HG02852 (cell line): ENCODE measurements at regions not wholly inside any gene's neighbourhood (a gene's known extent, or its start where the extent isn't known, plus 50 kb on each side); places are given as distances from the start of the nearest gene placed in this dataset.

Experiments used
- ATAC-seq: cut with Tn5 transposase; IDR thresholded peaks from one replicate; pipeline ENCODE4 v1.9.1; 2021; ENCODE audit warnings: mild to moderate bottlenecking, moderate library complexity; ENCODE audit not compliant: unreplicated experiment

- ATAC-seq = peak; percentile 71
These were observed 156.0 kb downstream of the LRIG3 start for GRCh38 chr12:58764100-58764953.

GRCh38 chr12:58765076-58765475 is 155.2 kb downstream of the LRIG3 start:
- no peak for ATAC-seq

DNA sequence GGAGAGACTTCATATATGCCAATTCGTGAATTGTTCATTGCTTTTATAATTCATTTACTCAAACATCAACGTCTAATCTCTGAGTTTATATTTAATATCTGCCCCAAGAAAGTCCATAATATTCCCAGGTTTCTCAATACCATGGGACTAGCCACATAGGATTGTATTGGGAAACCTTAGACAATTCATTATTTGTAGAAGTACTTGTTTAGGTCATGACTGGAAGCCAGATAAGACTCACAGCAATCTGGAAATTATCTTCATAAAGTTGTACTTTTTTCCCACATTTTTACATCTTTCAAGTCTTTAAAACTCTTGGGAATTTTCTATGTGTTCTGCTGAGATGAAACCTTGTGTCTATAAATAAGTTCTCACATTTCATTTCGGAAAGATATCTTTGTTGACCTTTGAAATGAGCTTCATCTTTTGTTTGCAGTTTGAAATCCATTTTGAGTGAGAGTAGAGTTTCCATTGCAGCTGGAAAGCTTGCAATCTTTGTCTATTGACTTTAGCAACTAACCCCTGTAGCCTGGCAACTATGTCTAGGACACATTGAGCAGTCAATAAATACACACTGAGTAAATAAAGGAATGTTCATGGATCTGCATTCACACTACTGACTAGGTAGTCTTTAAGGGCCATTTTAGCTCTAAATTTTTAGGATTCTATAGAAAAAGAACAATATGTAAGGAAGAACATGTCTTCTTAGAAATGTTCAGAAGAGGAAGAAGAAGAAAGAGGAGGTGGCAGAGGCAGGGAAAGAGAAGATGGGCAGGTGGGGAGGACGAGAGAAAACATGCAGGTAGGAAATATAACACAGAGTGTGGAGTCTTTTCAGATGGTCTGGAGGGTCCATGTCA is 154.4 kb downstream of the LRIG3 start:
- ATAC-seq = no peak

DNA sequence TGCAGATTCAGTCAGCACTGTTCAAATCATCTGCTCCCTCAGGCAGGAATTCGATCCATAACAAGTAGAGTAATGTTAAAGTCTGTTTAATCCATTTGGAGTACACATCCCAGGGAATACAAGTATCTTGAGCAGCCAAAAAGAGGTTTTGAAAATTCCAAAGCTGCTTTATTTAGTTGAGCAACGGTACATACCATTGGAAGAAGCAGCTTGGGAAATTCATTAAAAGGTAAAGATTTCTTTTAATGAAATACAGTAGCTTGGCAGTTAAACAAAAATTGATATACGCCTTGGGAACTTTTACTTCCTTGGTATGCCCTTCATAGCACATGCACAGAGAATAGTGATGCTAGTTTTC is 153.8 kb downstream of the LRIG3 start:
- no peak for ATAC-seq

GRCh38 chr12:58767496-58767895 is 152.8 kb downstream of the LRIG3 start:
- no peak for ATAC-seq

GRCh38 chr12:58773986-58774385 is 146.3 kb downstream of the LRIG3 start:
- no peak for ATAC-seq

- no peak for ATAC-seq
These were observed 145.6 kb downstream of the LRIG3 start for GRCh38 chr12:58774731-58775130.

DNA sequence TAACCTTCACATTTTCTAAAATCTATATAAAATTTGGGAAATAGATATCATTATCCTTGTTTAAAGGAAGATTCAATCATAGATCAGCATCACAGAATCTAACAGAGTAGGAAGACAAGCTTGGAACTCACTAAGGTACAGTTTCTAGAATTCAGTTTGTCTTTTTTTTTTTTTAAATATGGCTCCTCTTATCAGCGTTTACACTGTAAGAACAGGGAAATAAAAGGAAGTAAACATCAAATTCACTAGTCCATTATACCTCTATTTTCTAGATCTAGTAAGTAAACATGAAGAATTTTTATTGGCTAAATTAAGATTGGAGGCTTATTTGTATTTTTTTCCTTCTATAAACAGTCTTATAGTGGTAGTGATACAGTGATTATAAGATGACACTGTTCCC is 144.9 kb downstream of the LRIG3 start:
- ATAC-seq = no peak

GRCh38 chr12:58776144-58776543 is 144.2 kb downstream of the LRIG3 start:
- ATAC-seq = no peak

GRCh38 chr12:58777815-58778214 is 142.5 kb downstream of the LRIG3 start:
- no peak for ATAC-seq

GRCh38 chr12:58781609-58782008 is 138.7 kb downstream of the LRIG3 start:
- ATAC-seq = no peak

DNA sequence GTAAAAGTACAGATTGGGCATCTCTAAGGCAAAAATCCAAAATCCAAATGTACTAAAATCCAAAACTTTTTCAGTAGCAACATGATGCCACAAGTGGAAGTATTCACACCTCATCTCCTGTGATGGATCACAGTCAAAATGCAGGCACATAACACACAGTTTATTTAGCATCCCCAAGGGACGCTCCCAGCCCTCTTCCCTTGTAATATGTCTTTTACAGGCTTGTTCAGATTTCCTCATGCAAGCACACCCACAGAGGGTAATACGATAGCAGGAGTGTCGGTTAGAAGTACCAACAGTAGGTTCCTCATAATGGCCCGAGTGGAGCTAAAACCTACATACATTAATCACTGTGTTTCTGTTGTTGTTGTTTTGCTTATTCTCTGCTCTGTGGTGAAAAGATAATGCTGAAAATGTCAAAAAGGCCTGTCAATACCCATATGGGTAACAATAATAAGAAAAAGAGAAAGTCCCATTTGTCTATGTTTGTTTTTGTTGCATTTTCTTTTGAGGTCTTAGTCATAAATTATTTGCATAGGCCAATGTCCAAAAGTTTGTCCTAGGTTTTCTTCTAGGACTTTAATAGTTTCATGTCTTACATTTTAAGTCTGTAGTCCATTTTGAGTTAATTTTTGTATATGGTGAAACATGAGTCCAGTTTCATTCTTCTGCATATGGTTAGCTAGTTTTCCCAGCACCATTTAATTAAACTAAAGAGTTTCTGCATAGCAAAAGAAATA is 133.1 kb downstream of the LRIG3 start:
- ATAC-seq = no peak

GRCh38 chr12:58794859-58795258 is 125.4 kb downstream of the LRIG3 start:
- no peak for ATAC-seq

DNA sequence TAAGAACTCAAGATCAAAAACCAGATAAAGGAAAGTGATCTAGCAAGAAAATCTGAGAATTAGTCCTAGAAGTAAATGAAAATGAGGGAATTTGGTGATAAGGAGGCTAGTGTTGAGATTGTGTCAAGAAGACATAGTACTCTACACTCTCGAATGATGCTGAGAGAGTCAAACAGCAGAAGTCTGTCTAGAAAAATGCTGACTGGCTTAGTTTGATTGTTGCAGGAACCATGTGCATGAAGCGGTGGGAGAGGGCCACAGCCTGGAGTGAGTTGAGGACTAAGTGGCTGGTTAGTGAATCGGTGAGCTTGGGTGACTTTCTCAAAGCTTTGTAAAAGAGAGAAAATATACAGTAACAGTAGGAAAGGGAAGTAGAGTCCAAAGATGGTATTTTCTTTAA is 124.5 kb downstream of the LRIG3 start:
- ATAC-seq = no peak

DNA sequence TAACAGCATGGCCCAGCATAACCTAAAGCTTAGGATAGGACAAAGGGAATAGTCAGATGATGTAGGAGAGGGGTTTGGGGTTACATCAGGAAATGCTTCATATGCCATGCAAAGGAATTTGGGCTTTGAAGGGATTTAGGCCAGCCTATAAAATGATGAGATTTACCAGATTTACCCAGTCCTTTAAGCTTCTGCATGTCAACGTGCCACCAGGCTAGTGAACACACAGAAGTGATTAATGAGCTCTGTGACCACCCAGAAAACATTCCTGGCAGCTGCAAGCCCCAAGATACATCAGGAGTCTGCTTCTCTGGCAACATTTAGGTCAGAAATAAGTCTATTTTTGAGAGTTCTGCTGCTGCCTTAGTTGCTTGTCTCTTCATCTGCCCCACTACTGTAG is 118.3 kb downstream of the LRIG3 start:
- no peak for ATAC-seq

GRCh38 chr12:58803908-58804307 is 116.4 kb downstream of the LRIG3 start:
- no peak for ATAC-seq

DNA sequence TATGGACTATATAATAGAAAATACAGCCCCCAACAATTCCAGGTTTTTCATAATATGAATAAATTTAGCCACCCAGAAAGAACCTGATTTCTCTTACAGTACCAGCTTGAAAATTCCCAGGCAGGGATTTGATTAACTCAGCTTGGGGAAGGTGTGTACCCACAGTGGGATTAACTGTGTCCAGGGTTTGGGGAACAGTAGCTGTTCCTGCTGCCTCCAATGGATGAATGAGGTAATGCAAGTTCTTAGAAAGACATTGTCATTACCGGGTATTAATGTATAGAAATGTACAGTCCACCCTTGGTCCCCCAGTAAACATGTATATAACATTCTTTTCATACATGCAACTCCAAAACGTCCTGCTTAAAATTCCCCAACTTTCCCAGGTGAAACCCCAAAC is 115.6 kb downstream of the LRIG3 start:
- peak; percentile 74 for ATAC-seq

- no peak for ATAC-seq
These were observed 111.2 kb downstream of the LRIG3 start for GRCh38 chr12:58809064-58809607.

DNA sequence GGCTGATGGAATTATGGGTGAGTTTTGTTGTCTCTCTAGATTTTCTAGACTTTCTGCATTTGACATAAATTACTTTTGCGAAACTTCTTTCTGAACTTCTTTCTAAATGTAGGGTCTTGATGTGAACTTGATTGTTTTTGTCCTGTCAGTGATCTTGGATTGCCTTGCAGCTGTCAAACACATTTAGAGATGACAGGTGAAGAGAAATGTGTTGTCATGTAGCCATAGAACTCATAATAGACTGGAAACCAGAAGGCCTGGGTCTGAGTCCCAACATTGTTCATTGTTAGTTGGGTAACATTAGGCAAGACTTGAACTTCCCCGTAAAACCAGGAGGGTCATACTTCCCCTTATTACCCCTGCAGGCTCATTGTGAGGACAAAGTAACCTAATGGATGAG is 109.0 kb downstream of the LRIG3 start:
- no peak for ATAC-seq

DNA sequence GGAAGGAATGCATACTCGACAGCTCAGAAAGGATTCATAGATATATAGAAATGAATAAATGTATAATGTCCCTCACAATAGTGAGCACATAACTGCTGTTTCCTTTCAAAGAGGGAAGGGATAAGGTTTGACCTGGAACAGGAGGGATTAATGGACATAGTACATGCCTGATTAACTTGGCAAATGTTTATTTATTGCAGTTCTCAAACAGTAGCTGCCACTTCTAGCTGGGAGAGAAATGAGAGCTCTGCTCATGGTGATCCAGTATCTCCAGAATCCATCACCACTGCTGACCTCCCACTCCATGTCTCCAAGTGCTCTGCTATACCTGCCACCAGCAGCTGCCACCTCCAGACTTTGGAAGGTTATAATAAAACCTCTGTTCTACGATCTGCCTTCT is 108.1 kb downstream of the LRIG3 start:
- ATAC-seq = no peak

GRCh38 chr12:58814036-58814435 is 106.3 kb downstream of the LRIG3 start:
- no peak for ATAC-seq
